ENCODE measurements at regions not wholly inside any gene's neighbourhood (a gene's known extent, or its start where the extent isn't known, plus 50 kb on each side); places are given as distances from the start of the nearest gene placed in this dataset.

DNA sequence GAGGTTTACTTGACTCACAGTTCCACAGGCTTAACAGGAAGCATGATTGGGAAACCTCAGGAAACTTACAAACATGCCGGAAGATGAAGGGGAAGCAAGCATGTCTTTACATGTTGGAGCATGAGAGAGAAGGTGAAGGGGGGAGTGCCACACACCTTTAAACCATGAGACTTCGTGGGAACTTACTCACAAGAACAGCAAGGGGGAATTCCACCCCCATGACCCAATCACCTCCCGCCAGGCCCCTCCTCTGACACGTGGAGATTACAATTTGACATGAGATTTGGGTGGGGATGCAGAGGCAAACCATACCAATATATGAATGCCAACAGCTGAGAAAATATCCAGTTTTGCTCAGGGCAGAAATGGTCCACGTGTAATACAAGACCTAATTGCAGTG, 518.6 kb downstream of the VRK1 start:
- DNase-seq = no peak

DNA sequence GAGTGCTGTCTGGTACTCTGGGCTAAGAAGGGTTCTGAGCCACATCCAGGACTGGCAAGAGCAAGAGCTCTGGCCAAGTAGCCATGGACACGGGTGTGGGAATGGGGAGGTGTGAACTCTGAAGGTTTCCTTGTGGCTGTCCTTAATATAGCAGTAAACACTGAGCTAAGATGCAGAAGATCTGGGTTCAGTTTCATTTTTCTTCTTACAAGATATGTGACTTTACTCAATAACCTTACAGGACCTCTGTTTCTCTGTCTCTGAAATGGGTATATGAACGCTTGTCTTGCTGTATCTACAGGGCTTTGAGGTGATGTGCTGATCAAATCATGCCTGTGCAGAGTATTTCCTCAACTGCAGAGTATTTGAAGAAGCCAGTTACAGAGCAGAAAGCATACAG, 521.2 kb downstream of the VRK1 start:
- DNase-seq = no peak

DNA sequence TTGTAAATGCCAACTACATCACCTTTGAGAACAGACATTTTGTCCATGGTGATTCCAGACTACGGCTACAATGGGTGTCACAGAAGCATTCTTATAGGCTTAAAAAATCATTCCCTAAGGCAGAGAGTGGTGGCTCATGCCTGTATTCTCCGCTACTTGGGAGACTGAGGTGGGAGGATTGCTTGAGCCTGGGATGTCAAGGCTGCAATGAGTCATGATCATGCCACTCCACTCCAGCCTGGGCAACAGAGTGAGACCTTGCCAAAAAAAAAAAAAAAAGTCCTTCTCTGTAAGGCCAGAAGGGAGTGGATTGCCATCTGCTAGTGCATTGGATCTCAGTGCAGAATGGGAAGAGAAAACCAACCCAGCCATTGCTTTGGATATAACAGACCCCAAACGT, 522.5 kb downstream of the VRK1 start:
- DNase-seq = no peak

DNA sequence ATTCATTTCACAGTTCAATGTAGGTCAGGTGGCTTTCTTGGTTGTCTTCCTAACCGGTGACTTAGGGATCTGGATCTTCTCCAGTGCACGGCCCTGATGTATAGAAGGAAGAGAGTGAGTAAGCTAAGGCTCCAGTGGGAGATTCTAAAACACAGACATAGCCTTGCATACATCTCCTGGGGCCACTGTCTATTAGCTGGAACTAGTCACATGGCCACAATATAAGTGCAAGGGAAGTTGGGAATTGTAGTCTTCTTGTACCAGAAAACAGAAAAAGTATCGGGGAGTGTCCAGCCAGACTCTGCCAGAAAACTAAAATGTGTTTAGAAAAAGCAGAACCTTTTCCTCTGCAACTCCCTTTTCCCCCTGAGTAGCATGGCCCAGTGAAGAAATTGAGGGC, 531.6 kb downstream of the VRK1 start:
- no peak for DNase-seq

DNA sequence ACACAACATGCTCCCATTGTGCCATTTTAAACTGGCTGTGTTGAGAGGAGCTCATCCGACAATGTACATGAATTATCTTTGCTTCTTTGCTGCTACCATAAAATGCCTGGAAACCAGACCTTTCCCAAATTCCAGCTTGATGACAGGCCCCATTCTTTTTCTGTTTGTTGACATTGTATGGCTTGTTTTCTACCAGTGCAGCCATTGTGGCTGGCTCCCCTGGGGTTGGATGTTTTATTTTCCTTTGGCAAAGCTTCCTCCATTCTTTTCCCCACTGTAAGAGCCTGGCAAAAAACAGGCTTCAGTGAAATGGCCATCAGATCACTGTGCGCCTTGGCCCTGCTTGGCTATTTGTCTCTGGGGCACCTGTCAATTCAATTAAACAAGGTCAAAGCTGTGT, 532.5 kb downstream of the VRK1 start:
- DNase-seq = no peak

DNA sequence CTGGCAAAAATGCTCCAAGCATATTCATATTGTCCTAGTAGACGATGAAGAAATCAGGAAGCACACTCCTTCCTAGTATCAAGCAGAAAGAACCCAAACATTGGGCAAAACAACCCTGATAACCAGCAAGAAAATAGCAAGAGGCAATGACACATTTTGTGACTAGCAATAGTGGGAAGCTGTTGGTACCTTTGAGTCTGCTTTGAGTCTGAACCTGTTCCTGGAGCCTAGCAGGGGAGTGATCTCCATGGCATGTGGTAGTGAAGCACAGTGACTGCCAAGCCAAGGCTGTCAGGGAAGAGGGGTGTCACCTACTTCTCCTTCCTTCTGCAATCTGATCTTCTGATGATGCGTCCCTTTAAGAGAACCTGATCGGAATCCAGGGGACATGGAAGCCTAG, 533.9 kb downstream of the VRK1 start:
- DNase-seq = no peak

DNA sequence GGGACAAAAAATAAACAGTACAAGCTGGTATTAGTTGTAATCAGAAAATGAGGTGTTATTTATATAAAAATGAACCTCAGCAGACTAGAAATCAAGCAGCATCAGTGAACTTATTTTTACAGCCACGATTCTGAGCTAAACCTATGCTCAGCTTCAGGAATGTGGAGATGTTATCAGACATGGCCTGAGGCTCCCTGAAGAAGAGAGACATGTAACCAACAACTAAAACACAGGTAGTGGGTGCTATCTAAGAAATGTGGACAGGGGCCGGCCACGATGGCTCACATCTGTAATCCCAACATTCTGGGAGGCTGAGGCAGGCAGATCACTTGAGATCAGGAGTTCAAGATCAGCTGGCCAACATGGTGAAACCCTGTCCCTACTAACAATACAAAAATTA, 534.3 kb downstream of the VRK1 start:
- no peak for DNase-seq

DNA sequence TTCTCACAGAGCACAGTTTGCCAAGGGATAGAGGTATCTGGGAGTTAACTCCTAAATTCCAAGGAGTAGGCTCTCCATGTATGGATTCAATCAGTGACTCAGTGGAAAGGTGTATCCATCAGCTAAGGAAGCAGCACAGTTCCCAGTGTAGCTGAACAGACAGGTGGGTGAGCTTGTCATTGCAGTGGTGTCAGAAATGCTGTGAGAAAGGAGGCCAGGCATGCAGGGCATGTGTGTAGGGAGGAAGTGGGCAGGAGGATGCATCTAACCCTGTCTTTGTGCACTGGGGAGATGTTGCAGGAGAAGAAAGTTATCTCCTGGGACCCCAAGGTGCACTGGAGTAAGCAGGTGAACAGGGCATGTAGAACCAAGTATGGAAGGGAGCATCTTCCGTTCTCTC, 539.0 kb downstream of the VRK1 start:
- no peak for DNase-seq

DNA sequence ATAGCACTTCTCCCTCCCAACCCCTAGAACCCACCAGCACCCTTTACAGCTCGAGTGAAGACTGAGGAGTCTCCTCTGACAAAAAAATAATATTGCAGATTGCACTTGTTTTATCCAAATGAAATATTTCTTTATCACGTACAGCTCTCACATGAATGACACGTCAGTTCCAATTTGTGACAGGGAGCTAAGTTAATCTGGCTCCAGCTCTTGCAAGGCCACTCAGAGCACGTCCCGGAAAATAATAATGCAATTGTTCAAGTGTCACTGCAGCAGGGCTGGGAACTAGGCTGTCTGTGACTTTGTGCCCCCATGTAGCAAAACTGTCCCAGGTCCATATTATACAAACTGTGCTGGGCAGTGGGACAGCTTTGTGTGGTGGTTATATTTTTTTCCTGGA, 539.6 kb downstream of the VRK1 start:
- DNase-seq = no peak

DNA sequence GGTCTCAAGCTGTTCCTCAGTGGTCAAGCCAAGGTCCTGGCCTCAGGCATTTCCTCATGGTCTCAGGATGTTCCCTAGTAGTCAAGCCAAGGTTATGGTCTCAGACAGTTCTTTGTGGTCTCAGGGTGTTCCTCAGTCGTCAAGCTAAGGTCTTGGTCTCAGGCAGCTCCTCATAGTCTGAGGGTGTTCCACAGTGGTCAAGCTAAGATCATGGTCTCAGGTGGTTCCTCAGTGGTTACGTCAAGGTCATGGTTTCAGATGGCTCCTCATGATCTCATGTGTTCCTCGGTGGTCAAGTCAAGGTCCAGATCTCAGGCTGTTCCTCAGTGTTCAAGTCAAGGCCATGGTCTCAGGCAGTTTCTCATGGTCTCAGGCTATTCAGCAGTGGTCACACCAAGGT, 540.1 kb downstream of the VRK1 start:
- DNase-seq = no peak

DNA sequence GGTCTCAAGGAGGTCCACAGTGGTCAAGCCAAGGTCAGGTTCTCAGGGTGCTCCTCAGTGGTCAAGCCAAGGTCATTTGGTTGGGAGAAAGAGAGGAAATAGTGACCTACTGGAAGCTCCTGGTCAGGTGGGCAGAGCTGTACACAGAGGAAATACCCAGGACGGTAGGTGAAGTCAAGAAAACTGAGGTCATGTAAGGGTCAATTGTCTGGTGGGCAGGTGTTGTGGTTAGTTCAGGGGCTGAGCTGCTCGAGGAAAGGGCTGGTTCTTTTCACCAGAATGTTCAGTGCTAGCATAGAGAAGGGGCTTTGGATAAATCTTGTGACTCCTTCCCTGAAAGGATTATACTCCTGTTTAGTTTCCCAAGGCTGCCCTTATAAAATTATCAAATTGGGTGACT, 540.5 kb downstream of the VRK1 start:
- no peak for DNase-seq

DNA sequence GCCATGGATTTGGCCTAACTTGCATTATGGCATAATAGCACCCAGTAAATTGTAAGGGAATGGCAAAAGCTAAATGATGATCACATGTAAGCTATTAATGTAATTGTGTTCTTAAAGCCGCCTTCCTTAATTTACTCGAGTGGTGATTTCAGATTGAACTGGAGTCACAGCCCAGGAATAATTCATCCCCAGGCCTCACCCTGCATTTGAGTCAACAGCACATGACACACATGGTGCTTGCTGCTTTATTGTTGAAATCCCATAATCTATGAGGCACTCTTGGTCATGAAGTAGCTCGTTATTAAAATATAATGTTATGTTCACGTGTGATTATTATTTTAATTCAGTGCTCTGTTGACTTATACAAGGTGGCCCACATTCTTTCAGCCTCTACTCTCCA, 547.5 kb downstream of the VRK1 start:
- DNase-seq = no peak

DNA sequence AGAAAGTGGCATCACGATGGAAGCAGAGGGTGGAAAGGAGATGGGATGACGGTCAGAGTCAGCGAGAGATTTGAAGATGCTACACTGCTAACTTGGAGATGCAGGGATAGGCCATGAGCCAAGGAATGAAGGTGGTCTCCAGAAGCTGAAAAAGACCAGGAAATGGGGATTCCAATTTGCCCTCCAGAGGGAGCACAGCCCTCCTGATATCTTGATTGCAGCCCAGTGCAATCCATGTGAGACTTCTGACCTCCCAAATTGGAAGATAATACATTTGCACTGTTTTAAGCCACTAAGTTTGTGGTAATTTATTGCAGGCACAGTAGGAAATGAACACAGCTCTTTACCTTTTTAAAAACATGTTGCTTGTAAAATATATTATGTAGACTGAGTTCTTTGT, 549.5 kb downstream of the VRK1 start:
- no peak for DNase-seq

DNA sequence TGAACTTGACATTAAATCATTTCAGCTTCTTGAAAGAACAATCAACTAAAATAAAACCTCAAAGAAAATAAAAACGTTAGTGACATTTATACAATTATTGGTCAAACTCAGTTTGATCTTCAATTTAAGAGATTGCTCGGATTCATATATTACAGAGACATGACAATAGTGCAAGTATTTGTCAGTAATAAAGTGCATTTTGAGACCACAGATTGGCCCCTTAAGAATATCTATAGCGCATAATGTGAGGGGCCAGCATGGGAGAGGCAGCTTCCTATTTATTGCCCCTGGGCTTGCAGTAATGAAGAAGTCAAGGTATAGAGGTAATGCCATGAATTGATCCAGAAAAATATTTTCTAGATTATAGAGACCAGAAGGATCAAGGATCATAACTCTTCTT, 552.3 kb downstream of the VRK1 start:
- no peak for DNase-seq

DNA sequence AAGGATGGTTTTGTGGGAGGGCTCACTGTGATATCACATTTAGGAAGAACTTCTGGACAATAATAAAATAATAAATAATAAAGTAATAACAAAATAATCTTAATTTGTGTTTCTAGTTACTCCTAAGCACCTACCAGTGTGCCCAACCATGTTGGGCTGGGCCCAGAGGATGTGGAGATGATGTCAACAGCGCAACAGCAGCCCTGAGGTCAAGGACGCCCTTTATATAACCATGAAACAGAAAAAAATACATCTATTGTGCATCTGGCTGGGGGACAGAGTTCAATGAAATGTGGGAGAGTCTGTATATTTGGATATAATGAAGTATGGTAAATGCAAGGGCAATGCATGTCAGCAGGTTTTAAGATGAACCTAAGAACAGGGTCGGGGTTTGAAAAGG, 552.8 kb downstream of the VRK1 start:
- no peak for DNase-seq

DNA sequence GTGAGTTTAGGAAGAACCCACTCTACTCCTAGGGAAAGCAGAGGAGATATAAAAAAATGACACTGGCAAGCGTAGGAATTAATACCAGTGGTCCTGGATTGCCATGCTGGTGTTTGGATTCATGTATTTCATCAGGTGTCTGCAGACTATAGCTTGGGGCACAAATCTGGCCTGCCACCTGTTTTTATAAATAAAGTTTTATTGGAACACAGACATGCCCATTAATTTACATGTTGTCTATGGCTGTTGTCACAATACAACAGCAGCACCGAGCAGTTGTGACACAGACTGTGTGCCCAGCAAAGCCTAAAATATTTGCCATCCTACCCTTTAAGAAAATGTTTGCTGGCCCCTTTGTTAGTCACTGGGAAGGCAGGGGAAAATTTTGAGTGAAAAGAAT, 553.2 kb downstream of the VRK1 start:
- no peak for DNase-seq

DNA sequence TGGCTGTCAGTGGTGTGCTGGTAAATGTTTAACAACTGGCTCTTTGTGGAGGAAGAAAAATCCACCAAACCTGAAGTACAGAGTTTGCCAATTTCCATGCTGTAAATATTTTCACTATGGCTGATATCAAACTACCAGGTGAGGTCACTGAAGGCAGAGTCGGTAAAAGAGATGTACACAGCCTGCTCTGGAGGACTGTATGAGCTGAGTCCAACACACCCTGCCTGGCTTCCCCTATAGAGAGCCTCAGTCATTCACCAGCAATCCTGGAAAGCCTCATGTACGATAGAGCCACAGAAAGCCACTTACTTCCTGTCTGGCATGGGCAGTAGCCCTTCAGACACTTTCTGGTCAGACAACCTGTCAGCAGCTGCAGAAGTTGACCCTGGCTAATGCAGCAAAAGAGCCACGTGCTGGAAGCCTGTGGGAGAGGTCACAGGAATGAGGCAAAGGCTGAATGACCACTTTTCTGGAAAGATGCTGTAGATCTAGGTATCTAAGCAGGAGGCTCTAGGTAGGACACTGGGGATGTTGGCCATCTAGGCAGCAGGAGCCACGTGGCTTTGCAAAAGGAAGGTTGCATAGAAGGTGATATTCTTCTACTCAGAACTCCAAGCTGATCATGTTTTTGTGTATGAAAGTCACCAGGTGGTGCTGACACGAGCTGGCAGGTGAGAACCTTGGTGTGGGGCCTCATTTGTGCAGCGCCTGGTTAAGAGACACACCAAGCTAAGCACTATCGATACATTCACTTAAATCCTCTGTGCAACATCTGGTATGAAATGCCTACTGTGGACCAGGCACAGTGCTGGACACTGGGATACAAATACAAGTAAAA, 553.9 kb downstream of the VRK1 start:
- DNase-seq = no peak

DNA sequence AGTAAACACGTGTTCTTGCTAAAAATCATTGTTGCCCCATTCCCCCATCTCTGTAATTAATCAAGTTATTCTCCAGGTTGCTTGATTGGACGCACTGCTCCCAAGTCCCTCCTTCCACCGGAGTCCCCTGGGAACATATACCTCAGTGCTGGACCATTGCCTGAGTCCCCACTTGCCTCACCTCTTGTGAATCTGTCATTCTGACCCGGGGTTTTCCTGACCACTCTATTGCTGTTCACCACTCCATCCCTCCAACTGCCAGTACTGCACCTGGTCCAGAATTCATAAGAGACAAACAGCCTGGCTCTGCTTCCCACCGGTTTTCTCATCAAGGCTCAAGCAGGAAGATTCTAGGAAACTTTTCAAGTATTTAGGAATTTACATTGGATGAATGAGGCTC, 555.9 kb downstream of the VRK1 start:
- no peak for DNase-seq

DNA sequence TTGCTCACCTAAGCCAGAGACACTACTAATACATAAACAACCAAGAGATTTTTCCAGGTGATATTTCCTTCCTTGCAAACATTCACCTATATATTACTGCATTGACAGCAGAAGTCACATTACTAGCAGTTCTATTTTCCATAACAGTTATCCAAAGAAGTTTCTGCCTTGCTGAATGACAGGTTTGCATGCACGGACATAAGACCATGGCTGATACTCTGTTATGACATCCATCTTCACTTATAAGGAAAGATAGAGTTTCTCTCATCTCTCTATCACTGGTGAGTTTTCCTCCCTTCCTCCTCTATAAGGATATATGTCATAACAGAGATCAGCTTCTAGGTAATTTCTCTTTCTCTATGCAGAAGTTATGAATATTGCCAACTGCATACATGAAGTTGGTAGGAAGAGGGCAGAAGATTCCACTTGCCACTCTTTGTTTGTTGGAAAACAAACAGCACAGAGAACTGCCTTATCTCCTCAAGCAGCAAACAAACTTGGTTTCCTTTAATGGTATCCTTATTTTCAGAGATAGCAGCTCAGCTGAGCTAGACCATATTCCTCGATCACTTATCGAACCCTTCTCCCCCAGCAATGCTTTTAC, 557.0 kb downstream of the VRK1 start:
- DNase-seq = no peak

DNA sequence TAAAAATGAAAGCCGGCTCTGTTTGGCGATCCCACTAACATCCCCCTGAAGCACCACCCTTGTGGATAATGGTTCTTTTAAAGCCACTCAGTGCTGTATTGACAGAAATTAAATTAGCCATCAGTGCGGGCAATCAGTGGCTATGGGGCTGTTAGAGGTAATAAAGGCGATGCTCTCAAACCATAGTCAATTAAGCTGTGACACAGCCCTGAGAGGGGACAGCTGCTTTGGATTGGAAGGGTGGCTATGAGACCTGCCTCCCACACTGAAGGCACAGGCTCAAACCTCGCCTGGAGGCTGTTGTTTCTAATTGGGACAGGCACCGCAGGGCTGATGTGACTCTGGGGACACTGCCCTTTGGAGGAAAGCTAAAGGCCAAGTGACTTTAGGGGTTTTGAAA, 562.2 kb downstream of the VRK1 start:
- no peak for DNase-seq

DNA sequence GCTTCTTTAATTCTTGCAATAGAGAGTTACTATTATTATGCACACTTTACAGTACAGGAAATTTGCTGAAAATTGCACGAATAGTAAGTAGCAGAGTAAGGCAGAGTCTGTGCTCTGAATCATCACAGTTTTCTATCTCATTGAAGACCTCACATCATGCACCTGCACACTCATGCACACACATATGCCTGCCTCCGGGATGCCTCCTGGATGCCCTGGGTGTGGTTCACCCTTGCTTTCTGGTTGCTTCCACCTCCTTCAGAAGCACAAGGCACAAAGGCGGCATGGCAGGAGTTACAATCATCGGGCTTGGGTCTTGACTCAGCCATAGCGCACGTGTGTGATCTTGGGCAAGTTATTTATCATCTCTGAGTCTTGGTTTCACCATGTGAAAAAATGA, 564.0 kb downstream of the VRK1 start:
- no peak for DNase-seq

DNA sequence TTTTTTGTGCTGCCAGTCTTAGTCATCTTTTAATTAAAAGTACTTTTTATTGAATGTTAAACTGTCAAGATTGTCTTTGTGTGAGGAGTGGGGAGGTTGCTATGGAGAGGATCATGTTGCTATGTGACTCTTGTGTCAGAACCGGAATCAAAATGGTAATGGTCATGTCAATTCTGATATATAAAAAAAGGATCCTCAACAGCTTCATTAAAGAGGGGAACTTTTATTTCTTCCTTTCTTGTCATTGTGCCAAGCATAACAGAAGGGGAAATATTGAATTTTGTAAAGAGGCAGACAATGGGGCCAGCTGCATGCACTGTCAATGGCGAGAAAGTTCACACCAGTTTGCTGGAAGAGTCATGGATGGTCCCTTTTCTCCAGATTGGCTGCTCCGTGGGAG, 564.8 kb downstream of the VRK1 start:
- no peak for DNase-seq

DNA sequence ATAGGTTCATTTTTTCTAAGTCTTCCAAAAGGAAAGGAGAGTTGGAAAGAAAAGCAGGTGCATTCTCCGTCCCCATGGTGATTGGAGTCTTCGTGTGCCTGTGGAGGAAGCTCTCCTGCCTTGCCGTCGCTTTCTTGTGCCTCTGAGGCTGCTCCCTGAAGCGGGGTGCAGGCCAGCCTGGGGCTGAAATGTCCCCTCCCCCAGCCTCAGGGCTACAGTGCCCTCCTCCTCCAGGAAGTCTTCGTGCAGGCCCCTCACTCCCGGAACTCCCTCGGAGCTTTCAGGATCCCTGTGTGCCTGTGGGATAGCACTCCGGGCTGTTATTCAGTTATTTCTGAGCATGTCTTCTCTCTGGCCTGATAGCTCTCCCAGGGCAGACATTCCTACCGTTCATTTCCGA, 569.2 kb downstream of the VRK1 start:
- no peak for DNase-seq

DNA sequence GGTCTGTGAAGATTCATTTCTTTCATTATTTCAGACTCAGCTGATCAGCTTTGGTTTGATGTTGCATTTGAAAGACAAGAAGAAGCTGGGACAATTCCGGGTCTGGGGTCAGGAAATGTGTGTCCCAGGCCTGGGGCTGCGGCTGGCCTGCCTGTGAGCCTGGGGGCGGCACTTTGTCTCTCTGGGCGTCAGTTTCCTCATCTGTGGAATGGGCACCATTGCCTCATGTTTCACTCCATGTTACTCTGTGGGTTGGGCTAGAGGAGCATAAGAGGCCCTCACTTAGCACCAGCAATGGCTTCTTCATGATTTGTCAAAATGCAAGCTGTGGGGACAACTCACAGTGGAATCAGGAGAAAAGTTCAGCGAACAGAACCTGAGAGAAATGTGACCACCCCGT, 570.1 kb downstream of the VRK1 start:
- no peak for DNase-seq

DNA sequence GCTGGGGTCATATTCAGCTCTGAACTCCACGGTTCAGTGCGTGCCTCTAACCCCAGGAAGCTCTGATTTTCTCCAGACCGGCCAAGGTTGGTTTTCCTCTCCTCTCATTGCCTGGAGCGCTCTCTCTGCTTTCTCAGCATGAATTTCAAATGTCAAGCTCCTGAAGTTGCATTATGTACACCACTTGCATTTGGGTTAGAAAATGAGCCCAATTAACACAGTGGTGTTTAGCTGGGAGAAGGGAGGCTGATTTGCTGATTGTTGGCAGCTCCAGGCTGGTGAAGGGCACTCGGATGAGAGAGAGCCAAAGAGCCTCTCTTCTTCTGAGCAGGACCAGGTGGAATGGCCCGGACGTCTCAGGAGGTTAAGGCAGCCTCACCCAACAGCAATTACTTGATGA, 570.9 kb downstream of the VRK1 start:
- no peak for DNase-seq

Data from stimulated activated CD4-positive, alpha-beta T cell treated with anti-CD3 and anti-CD28 coated beads, Interleukin-4, amount 100 ng/mL, for 24 hours (primary cell).